ENCODE measurements at regions not wholly inside any gene's neighbourhood (a gene's known extent, or its start where the extent isn't known, plus 50 kb on each side); places are given as distances from the start of the nearest gene placed in this dataset.

GRCh38 chr2:63755965-63756364 lies 85.7 kb upstream of the UGP2 start:
- TF ChIP-seq CTCF (IDR thresholded peaks at IDR 0.05; ENCODE audit: low read length), result no peak
- TF ChIP-seq EZH2 (IDR thresholded peaks at IDR 0.05; ENCODE audit: borderline replicate concordance, low read length), result no peak
